DND-41 (cell line): ENCODE measurements at regions not wholly inside any gene's neighbourhood (a gene's known extent, or its start where the extent isn't known, plus 50 kb on each side); places are given as distances from the start of the nearest gene placed in this dataset.

Experiments
- CTCF ChIP-seq: IDR thresholded peaks from 2 replicates; pipeline ENCODE4 v1.5.1; 2012; ENCODE audit warnings: borderline replicate concordance, low read length, moderate library complexity, mild to moderate bottlenecking; ENCODE audit not compliant: poor library complexity, severe bottlenecking; ENCODE audit errors: extremely low read depth
- EZH2 ChIP-seq: IDR thresholded peaks from 3 replicates; pipeline ENCODE4 v1.6.1; 2012; ENCODE audit warnings: borderline replicate concordance, low read depth, mild to moderate bottlenecking, moderate library complexity, low read length, inconsistent platforms; ENCODE audit not compliant: severe bottlenecking

- TF ChIP-seq CTCF, result no peak
- TF ChIP-seq EZH2, result no peak
Observed at GRCh38 chr12:13566292-13566691, 369.8 kb downstream of the EMP1 start.
